ENCODE measurements at regions not wholly inside any gene's neighbourhood (a gene's known extent, or its start where the extent isn't known, plus 50 kb on each side); places are given as distances from the start of the nearest gene placed in this dataset.
"Not testable (repeated sequence)": the region's sequence is repeated elsewhere in the genome, so short reads cannot be mapped to it uniquely, and the experiment has no call there.

- DNase-seq: no peak
Measured at GRCh38 chr1:98575955-98576354, 85.6 kb upstream of the SNX7 start.

- DNase-seq: no peak
Measured at GRCh38 chr1:98565951-98566350, 95.6 kb upstream of the SNX7 start.

- no peak for DNase-seq
Measured at GRCh38 chr1:98559291-98559690, 102.2 kb upstream of the SNX7 start.

- no peak for DNase-seq
Measured at GRCh38 chr1:98557895-98558294, 103.6 kb upstream of the SNX7 start.

GRCh38 chr1:98556521-98557158 lies 104.9 kb upstream of the SNX7 start:
- peak; percentile 5 for DNase-seq

- no peak for DNase-seq
Measured at GRCh38 chr1:98555814-98556213, 105.7 kb upstream of the SNX7 start.

- DNase-seq: not testable (repeated sequence)
Measured at GRCh38 chr1:98552576-98553074, 108.9 kb upstream of the SNX7 start.

- DNase-seq: no peak
Measured at GRCh38 chr1:98550076-98550475, 111.4 kb upstream of the SNX7 start.

- DNase-seq: no peak
Measured at GRCh38 chr1:98546319-98546718, 115.2 kb upstream of the SNX7 start.

GRCh38 chr1:98538106-98538505 lies 123.4 kb upstream of the SNX7 start:
- DNase-seq: no peak

GRCh38 chr1:98523256-98523655 lies 138.3 kb upstream of the SNX7 start:
- no peak for DNase-seq

GRCh38 chr1:98516306-98516705 lies 145.2 kb upstream of the SNX7 start:
- no peak for DNase-seq

- no peak for DNase-seq
Measured at GRCh38 chr1:98515744-98516143, 145.8 kb upstream of the SNX7 start.

- not testable (repeated sequence) for DNase-seq
Measured at GRCh38 chr1:98512216-98512615, 149.3 kb upstream of the SNX7 start.

- DNase-seq: no peak
Measured at GRCh38 chr1:98503771-98504170, 157.8 kb upstream of the SNX7 start.

- DNase-seq: no peak
Measured at GRCh38 chr1:98502937-98503336, 158.6 kb upstream of the SNX7 start.

GRCh38 chr1:98500324-98500723 lies 161.2 kb upstream of the SNX7 start:
- no peak for DNase-seq

- DNase-seq: no peak
Measured at GRCh38 chr1:98498651-98499050, 162.9 kb upstream of the SNX7 start.

- DNase-seq: no peak
Measured at GRCh38 chr1:98497497-98497896, 164.0 kb upstream of the SNX7 start.

GRCh38 chr1:98496256-98496995 lies 165.1 kb upstream of the SNX7 start:
- DNase-seq: no peak

- DNase-seq: no peak
Measured at GRCh38 chr1:98493469-98493868, 168.1 kb upstream of the SNX7 start.

GRCh38 chr1:98490099-98490498 lies 171.4 kb upstream of the SNX7 start:
- no peak for DNase-seq

- no peak for DNase-seq
Measured at GRCh38 chr1:98487620-98488019, 173.9 kb upstream of the SNX7 start.

- no peak for DNase-seq
Measured at GRCh38 chr1:98482611-98483010, 178.9 kb upstream of the SNX7 start.

- DNase-seq: no peak
Measured at GRCh38 chr1:98480271-98480670, 181.2 kb upstream of the SNX7 start.

Measured in RPMI8226 (cell line).